ENCODE measurements at regions not wholly inside any gene's neighbourhood (a gene's known extent, or its start where the extent isn't known, plus 50 kb on each side); places are given as distances from the start of the nearest gene placed in this dataset.

- H3K36me3 ChIP-seq (ENCODE audit: control insufficient read depth in 1 of 2, insufficient read depth in 2 of 2, low read length in 2 of 2): no peaks in the 10 kb centered on the region
- no CpG with 5 or more reads among the region's 1 CpG for WGBS (ENCODE audit: extremely low coverage, insufficient coverage, insufficient read length)
Measured at GRCh38 chr5:77876316-77876715, 100.2 kb upstream of the TBCA start.

GRCh38 chr5:77874691-77875090, 98.6 kb upstream of the TBCA start:
- Histone ChIP-seq H2BK12ac (ENCODE audit: low read length) (no peak overlapping the region), H3K27me3 (ENCODE audit: insufficient read depth, low read length) (no peaks in the 10 kb centered on the region), H2BK5ac (ENCODE audit: low read depth, low read length, poor library complexity) (no peak overlapping the region), H3K4ac (ENCODE audit: low read depth, low read length) (no peak overlapping the region), H3K79me1 (ENCODE audit: low read length) (peaks cover 3% of the 10 kb centered on the region), H3K9ac (ENCODE audit: low read length) (no peak overlapping the region), H3K9me3 (ENCODE audit: insufficient read depth, low read depth, low read length) (no peaks in the 10 kb centered on the region), H2AFZ (ENCODE audit: insufficient read depth, low read length, poor library complexity) (no peak overlapping the region), H3K14ac (ENCODE audit: low read length) (no peak overlapping the region), H3K79me2 (ENCODE audit: control insufficient read depth, insufficient read depth, low read length, poor library complexity) (no peaks in the 10 kb centered on the region), H4K91ac (ENCODE audit: low read depth, low read length) (no peak overlapping the region), H3K4me2 (ENCODE audit: low read length) (no peak overlapping the region), H3K18ac (ENCODE audit: low read length) (no peak overlapping the region), H2BK120ac (ENCODE audit: insufficient read depth, low read length, poor library complexity) (no peak overlapping the region), H2AK5ac (ENCODE audit: low read length) (no peak overlapping the region), H3K4me1 (ENCODE audit: control insufficient read depth in 1 of 2, insufficient read depth in 2 of 2, low read length in 2 of 2) (peaks cover 2 to 4% of the 10 kb centered on the region in 2 experiments), H3K4me3 (ENCODE audit: low read depth, low read length) (no peak overlapping the region), H3K36me3 (ENCODE audit: control insufficient read depth in 1 of 2, insufficient read depth in 2 of 2, low read length in 2 of 2) (no peaks in the 10 kb centered on the region), H4K8ac (ENCODE audit: low read depth, low read length) (no peak overlapping the region), H3K23ac (ENCODE audit: low read length) (no peak overlapping the region), H4K12ac (ENCODE audit: low read depth, low read length) (no peak overlapping the region), H3K27ac (ENCODE audit: low read depth, low read length) (no peak overlapping the region)
- no CpG with 5 or more reads among the region's 6 CpGs for WGBS (ENCODE audit: extremely low coverage, insufficient coverage, insufficient read length)
- DNase-seq: no peak

More at GRCh38 chr5:77876316-77876715, 100.2 kb upstream of the TBCA start:
- H3K23ac ChIP-seq (ENCODE audit: low read length): no peak overlapping the region
- H3K14ac ChIP-seq (ENCODE audit: low read length): no peak overlapping the region
- H3K27me3 ChIP-seq (ENCODE audit: insufficient read depth, low read length): no peaks in the 10 kb centered on the region
- H3K79me1 ChIP-seq (ENCODE audit: low read length): peaks cover 3% of the 10 kb centered on the region
- H3K27ac ChIP-seq (ENCODE audit: low read depth, low read length): no peak overlapping the region
- no peak overlapping the region for H3K4ac ChIP-seq (ENCODE audit: low read depth, low read length)
- H2AK5ac ChIP-seq (ENCODE audit: low read length): no peak overlapping the region
- no peak for DNase-seq
- H3K4me3 ChIP-seq (ENCODE audit: low read depth, low read length): no peak overlapping the region
- peaks cover 7 to 10% of the 10 kb centered on the region in 2 experiments for H3K4me1 ChIP-seq (ENCODE audit: control insufficient read depth in 1 of 2, insufficient read depth in 2 of 2, low read length in 2 of 2)
- H4K12ac ChIP-seq (ENCODE audit: low read depth, low read length): no peak overlapping the region
- no peak overlapping the region for H4K8ac ChIP-seq (ENCODE audit: low read depth, low read length)
- H3K79me2 ChIP-seq (ENCODE audit: control insufficient read depth, insufficient read depth, low read length, poor library complexity): no peaks in the 10 kb centered on the region
- no peak overlapping the region for H2BK5ac ChIP-seq (ENCODE audit: low read depth, low read length, poor library complexity)
- H2BK12ac ChIP-seq (ENCODE audit: low read length): no peak overlapping the region
- no peak overlapping the region for H2AFZ ChIP-seq (ENCODE audit: insufficient read depth, low read length, poor library complexity)
- H2BK120ac ChIP-seq (ENCODE audit: insufficient read depth, low read length, poor library complexity): no peak overlapping the region
- H3K9ac ChIP-seq (ENCODE audit: low read length): no peak overlapping the region
- no peak overlapping the region for H3K4me2 ChIP-seq (ENCODE audit: low read length)
- no peak overlapping the region for H3K18ac ChIP-seq (ENCODE audit: low read length)
- no peak overlapping the region for H4K91ac ChIP-seq (ENCODE audit: low read depth, low read length)
- no peaks in the 10 kb centered on the region for H3K9me3 ChIP-seq (ENCODE audit: insufficient read depth, low read depth, low read length)

- Histone ChIP-seq H4K8ac (ENCODE audit: low read depth, low read length) (no peak overlapping the region), H4K12ac (ENCODE audit: low read depth, low read length) (no peak overlapping the region), H3K36me3 (ENCODE audit: control insufficient read depth in 1 of 2, insufficient read depth in 2 of 2, low read length in 2 of 2) (no peaks in the 10 kb centered on the region), H3K4ac (ENCODE audit: low read depth, low read length) (no peak overlapping the region), H3K4me3 (ENCODE audit: low read depth, low read length) (no peak overlapping the region), H2BK5ac (ENCODE audit: low read depth, low read length, poor library complexity) (no peak overlapping the region), H2AK5ac (ENCODE audit: low read length) (no peak overlapping the region), H2BK12ac (ENCODE audit: low read length) (no peak overlapping the region), H3K27ac (ENCODE audit: low read depth, low read length) (no peak overlapping the region), H3K79me1 (ENCODE audit: low read length) (peaks cover 3% of the 10 kb centered on the region), H3K79me2 (ENCODE audit: control insufficient read depth, insufficient read depth, low read length, poor library complexity) (no peaks in the 10 kb centered on the region), H3K23ac (ENCODE audit: low read length) (no peak overlapping the region), H2AFZ (ENCODE audit: insufficient read depth, low read length, poor library complexity) (no peak overlapping the region), H3K9ac (ENCODE audit: low read length) (no peak overlapping the region), H2BK120ac (ENCODE audit: insufficient read depth, low read length, poor library complexity) (no peak overlapping the region), H3K18ac (ENCODE audit: low read length) (no peak overlapping the region), H3K27me3 (ENCODE audit: insufficient read depth, low read length) (no peaks in the 10 kb centered on the region), H3K4me1 (ENCODE audit: control insufficient read depth in 1 of 2, insufficient read depth in 2 of 2, low read length in 2 of 2) (peaks cover 0 to 4% of the 10 kb centered on the region in 2 experiments), H4K91ac (ENCODE audit: low read depth, low read length) (no peak overlapping the region), H3K14ac (ENCODE audit: low read length) (no peak overlapping the region), H3K4me2 (ENCODE audit: low read length) (no peak overlapping the region), H3K9me3 (ENCODE audit: insufficient read depth, low read depth, low read length) (no peaks in the 10 kb centered on the region)
- DNase-seq: no peak
Measured at GRCh38 chr5:77873239-77873638, 97.1 kb upstream of the TBCA start.

- Histone ChIP-seq H2AK5ac (ENCODE audit: low read length) (no peak overlapping the region), H4K91ac (ENCODE audit: low read depth, low read length) (no peak overlapping the region), H2BK12ac (ENCODE audit: low read length) (no peak overlapping the region), H3K4me2 (ENCODE audit: low read length) (no peak overlapping the region), H2BK120ac (ENCODE audit: insufficient read depth, low read length, poor library complexity) (no peak overlapping the region), H2AFZ (ENCODE audit: insufficient read depth, low read length, poor library complexity) (no peak overlapping the region), H3K79me1 (ENCODE audit: low read length) (no peaks in the 10 kb centered on the region), H3K18ac (ENCODE audit: low read length) (no peak overlapping the region), H3K79me2 (ENCODE audit: control insufficient read depth, insufficient read depth, low read length, poor library complexity) (no peaks in the 10 kb centered on the region), H4K8ac (ENCODE audit: low read depth, low read length) (no peak overlapping the region), H3K14ac (ENCODE audit: low read length) (no peak overlapping the region), H3K27ac (ENCODE audit: low read depth, low read length) (no peak overlapping the region), H3K4me3 (ENCODE audit: low read depth, low read length) (no peak overlapping the region), H3K9ac (ENCODE audit: low read length) (no peak overlapping the region), H3K4ac (ENCODE audit: low read depth, low read length) (no peak overlapping the region), H4K12ac (ENCODE audit: low read depth, low read length) (no peak overlapping the region), H3K23ac (ENCODE audit: low read length) (no peak overlapping the region), H3K9me3 (ENCODE audit: insufficient read depth, low read depth, low read length) (no peaks in the 10 kb centered on the region), H3K27me3 (ENCODE audit: insufficient read depth, low read length) (no peaks in the 10 kb centered on the region), H3K36me3 (ENCODE audit: control insufficient read depth in 1 of 2, insufficient read depth in 2 of 2, low read length in 2 of 2) (no peaks in the 10 kb centered on the region), H2BK5ac (ENCODE audit: low read depth, low read length, poor library complexity) (no peak overlapping the region), H3K4me1 (ENCODE audit: control insufficient read depth in 1 of 2, insufficient read depth in 2 of 2, low read length in 2 of 2) (peaks cover 0 to 4% of the 10 kb centered on the region in 2 experiments)
- DNase-seq: peak; percentile 9 to 56
- WGBS (ENCODE audit: extremely low coverage, insufficient coverage, insufficient read length): no CpG with 5 or more reads among the region's 4 CpGs
Measured at GRCh38 chr5:77871946-77872345, 95.8 kb upstream of the TBCA start.
